Right atrium auricular region (tissue), 2 donors: ENCODE measurements at regions not wholly inside any gene's neighbourhood (a gene's known extent, or its start where the extent isn't known, plus 50 kb on each side); places are given as distances from the start of the nearest gene placed in this dataset.

ENCODE experiments used
- DNase-seq: peaks from one replicate; pipeline ENCODE4 v3.0.0-alpha.2; 2019; ENCODE audit warnings: low spot score
- H3K27ac ChIP-seq, 2 donors: fragments of 200-600 bp; sonication (generic); 1 replicate in 1 of 2; 2 replicates in 1 of 2; pipeline ENCODE4 v1.5.1; 2016 to 2019
- H3K27me3 ChIP-seq, 2 donors: fragments of 200-600 bp; sonication (generic); one replicate each; pipeline versions ENCODE4 v1.5.1 to v1.6.0; 2017 to 2019
- H3K36me3 ChIP-seq: fragments of 200-600 bp; sonication (generic); one replicate; pipeline ENCODE4 v1.5.1; 2016
- H3K4me1 ChIP-seq, 2 donors: fragments of 200-600 bp; sonication (generic); one replicate each; pipeline versions ENCODE4 v1.5.1 to v1.6.0; 2017 to 2019
- H3K4me3 ChIP-seq, 2 donors: fragments of 200-600 bp; sonication (generic); 1 replicate in 1 of 2; 2 replicates in 1 of 2; pipeline ENCODE4 v1.5.1; 2017 to 2019; ENCODE audit warnings: mild to moderate bottlenecking in 1 of 2, moderate library complexity in 1 of 2
- H3K9me3 ChIP-seq, 2 donors: fragments of 200-600 bp; sonication (generic); one replicate each; pipeline ENCODE4 v1.5.1; 2019
- TF ChIP-seq, protein P1 (sequence below), 2 donors: fragments of 200-600 bp; sonication (generic); IDR thresholded peaks; one replicate each; pipeline ENCODE4 v1.5.1; 2019; ENCODE audit warnings: antibody characterized with exemption in 2 of 2

DNA sequence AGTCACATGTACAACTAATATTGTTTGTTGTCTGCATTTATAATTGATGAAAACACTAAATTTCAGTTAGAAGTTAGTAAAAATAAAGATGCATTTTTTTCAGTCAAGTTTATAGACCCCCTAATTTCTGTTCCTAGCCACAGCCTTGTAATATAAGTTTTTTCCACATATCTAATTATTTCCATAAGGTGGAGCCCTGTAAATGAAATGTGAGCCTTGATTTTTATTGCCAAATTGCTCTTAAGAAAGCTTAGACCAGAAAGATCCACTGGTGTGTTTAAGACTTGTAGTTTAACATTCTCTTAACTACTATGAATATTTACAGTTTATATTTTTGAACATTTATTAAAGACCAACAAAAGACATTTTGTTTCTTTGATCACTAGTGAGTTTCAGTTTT lies 322.1 kb upstream of the RGS6 start:
- Histone ChIP-seq H3K9me3 (peaks cover 0 to 2% of the 10 kb centered on the region in 2 donors), H3K4me3 (no peak overlapping the region), H3K36me3 (no peaks in the 10 kb centered on the region), H3K4me1 (no peaks in the 10 kb centered on the region), H3K27ac (no peak overlapping the region), H3K27me3 (no peaks in the 10 kb centered on the region)
- TF ChIP-seq, protein P1, sequence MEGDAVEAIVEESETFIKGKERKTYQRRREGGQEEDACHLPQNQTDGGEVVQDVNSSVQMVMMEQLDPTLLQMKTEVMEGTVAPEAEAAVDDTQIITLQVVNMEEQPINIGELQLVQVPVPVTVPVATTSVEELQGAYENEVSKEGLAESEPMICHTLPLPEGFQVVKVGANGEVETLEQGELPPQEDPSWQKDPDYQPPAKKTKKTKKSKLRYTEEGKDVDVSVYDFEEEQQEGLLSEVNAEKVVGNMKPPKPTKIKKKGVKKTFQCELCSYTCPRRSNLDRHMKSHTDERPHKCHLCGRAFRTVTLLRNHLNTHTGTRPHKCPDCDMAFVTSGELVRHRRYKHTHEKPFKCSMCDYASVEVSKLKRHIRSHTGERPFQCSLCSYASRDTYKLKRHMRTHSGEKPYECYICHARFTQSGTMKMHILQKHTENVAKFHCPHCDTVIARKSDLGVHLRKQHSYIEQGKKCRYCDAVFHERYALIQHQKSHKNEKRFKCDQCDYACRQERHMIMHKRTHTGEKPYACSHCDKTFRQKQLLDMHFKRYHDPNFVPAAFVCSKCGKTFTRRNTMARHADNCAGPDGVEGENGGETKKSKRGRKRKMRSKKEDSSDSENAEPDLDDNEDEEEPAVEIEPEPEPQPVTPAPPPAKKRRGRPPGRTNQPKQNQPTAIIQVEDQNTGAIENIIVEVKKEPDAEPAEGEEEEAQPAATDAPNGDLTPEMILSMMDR (IDR thresholded peaks at IDR 0.05) = no peak
- no peak for DNase-seq

DNA sequence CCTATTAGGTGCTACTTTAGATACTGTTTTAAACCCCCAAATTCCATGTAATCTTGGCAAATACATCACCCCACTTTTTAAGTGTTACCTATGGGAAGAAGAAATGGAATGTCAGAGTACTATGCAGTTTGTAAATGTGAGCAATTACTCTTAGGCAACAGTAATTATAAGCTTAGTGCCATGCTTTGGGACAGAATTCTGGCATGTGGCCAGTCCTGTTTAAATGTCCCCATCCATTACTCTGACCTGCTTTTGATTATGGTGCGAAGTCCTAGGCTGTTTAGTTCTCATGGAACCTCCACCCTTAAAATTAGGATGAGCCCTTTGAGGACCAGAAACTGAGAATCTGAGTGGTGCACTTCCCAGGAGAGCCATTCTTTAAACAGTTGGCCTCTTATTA lies 321.4 kb upstream of the RGS6 start:
- Histone ChIP-seq H3K36me3 (no peaks in the 10 kb centered on the region), H3K9me3 (no peaks in the 10 kb centered on the region), H3K4me1 (no peaks in the 10 kb centered on the region), H3K27ac (no peak overlapping the region), H3K4me3 (no peak overlapping the region), H3K27me3 (no peaks in the 10 kb centered on the region)
- no peak for DNase-seq
- TF ChIP-seq, protein P1 (IDR thresholded peaks at IDR 0.05) = no peak

DNA sequence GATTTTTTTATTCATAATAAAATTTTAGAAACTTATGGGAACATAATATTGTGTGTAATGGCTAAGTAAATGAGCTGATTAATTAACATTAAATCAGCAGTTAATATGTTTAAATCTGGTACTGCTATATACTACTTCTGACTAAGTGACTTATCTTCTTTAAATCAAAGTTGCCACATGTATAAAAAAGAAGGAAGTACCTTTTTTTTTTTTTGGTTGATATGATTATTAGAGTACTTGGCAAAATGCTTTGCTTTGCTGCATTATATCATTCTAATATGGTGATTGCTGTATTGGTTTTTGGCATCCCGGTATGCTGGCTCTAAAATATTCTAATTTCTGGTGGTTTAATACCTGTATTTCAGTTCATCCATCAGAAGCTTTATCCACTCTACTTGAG lies 319.1 kb upstream of the RGS6 start:
- Histone ChIP-seq H3K4me1 (no peaks in the 10 kb centered on the region), H3K36me3 (no peaks in the 10 kb centered on the region), H3K27me3 (no peaks in the 10 kb centered on the region), H3K27ac (no peak overlapping the region), H3K4me3 (no peak overlapping the region), H3K9me3 (no peaks in the 10 kb centered on the region)
- TF ChIP-seq, protein P1 (IDR thresholded peaks at IDR 0.05) = no peak
- no peak for DNase-seq

DNA sequence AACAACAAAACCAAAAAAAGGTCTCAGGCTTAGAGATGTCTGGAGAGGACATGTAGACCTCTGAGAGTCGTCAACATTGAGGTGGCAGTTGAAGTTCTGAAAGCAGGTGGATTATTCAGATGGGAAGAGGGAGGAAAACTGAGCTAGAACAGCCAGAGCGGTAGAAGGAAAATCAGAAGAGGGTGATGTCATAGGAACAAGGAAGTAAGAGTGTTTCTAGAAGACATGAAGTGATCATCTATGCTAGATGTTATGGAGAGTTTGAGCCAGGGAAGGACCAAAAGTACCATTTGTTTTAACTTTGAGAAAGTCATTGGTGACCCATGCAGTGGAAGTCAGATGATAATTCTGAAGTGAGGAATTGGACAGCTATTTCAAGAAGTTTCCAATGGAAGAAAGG lies 316.2 kb upstream of the RGS6 start:
- DNase-seq = no peak
- Histone ChIP-seq H3K9me3 (no peaks in the 10 kb centered on the region), H3K4me1 (no peaks in the 10 kb centered on the region), H3K27ac (no peak overlapping the region), H3K27me3 (no peaks in the 10 kb centered on the region), H3K4me3 (no peak overlapping the region), H3K36me3 (no peaks in the 10 kb centered on the region)
- TF ChIP-seq, protein P1 (IDR thresholded peaks at IDR 0.05) = no peak

DNA sequence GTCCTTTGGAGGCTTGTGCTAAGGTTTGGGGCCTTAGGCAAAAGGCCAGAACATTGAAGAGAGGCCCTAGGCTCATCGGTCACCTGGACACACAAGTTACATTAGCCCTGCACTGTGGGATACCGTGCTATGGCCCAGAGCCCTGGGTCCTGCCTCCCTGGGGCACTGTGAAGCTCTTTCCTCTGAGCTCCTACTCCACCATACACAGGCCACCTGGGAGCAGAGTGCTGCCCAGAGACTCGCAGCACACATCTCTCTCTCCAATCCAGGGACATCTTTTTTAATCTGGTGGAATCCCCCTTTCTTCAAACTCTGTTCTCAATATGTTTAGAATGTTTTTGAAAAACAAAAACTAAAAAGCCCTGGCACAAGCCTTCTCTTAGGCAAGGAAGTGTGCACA lies 314.2 kb upstream of the RGS6 start:
- Histone ChIP-seq H3K27ac (no peak overlapping the region), H3K36me3 (no peaks in the 10 kb centered on the region), H3K9me3 (no peaks in the 10 kb centered on the region), H3K27me3 (no peaks in the 10 kb centered on the region), H3K4me1 (no peaks in the 10 kb centered on the region), H3K4me3 (no peak overlapping the region)
- TF ChIP-seq, protein P1 (IDR thresholded peaks at IDR 0.05) = no peak
- no peak for DNase-seq

DNA sequence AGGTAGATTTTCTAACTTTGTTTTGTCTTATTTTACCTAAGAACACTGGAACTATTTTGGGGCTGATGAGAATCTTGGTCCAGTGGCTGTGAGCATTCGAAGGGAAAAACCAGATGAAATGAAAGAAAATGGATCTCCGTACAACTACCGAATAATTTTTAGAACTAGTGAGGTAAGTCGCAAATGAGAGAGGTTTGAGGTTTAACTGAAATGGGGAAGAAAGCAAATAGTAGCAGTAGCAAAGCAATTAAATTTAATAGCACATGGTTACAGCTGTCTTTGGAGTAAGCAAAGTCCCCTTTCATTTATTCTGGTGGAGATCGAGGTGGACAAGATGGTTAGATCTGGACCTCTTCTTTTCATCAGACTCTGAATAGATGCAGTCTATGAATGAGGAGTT lies 313.5 kb upstream of the RGS6 start:
- no peak for DNase-seq
- Histone ChIP-seq H3K27ac (no peak overlapping the region), H3K9me3 (no peaks in the 10 kb centered on the region), H3K4me1 (no peaks in the 10 kb centered on the region), H3K27me3 (no peaks in the 10 kb centered on the region), H3K4me3 (no peak overlapping the region), H3K36me3 (no peaks in the 10 kb centered on the region)
- TF ChIP-seq, protein P1 (IDR thresholded peaks at IDR 0.05) = no peak
